HepG2 (cell line): ENCODE measurements at regions not wholly inside any gene's neighbourhood (a gene's known extent, or its start where the extent isn't known, plus 50 kb on each side); places are given as distances from the start of the nearest gene placed in this dataset.

Experiments
- ATAC-seq: fragments of 200-7000 bp; cut with Tn5 transposase; 3 replicates; pipeline ENCODE4 v1.9.1; 2020; ENCODE audit warnings: mild to moderate bottlenecking, moderate library complexity
- BruUV-seq: library from RNA; stranded (reverse); fragments of 400-500 nt; replicated peaks from 2 replicates; lab custom pipeline; 2021; lab: Mats Ljungman, UMichigan
- CTCF ChIA-PET: fragments of 300-600 bp; formaldehyde crosslinking; extraction: SDS; loops from one replicate; lab custom pipeline; 2021; ENCODE audit warnings: low total read pairs, inconsistent platforms, low intra/inter-chr PET ratio; lab: Yijun Ruan, JAX
- POLR2A ChIA-PET: fragments of 350-600 bp; sonication (Branson Sonifier 250); formaldehyde crosslinking; loops from one replicate; lab custom pipeline; 2020; ENCODE audit warnings: antibody characterized with exemption, inconsistent platforms; lab: Yijun Ruan, JAX
- DNase-seq: peaks from one replicate; pipeline ENCODE4 v3.0.0-alpha.2; 2015; ENCODE audit warnings: low spot score
- FAIRE-seq: peaks from 3 replicates; lab custom pipeline; 2011; peaks lifted over from hg19 to GRCh38; lab: Jason Lieb, UNC
- H2AFZ ChIP-seq: one replicate; pipeline ENCODE4 v1.6.1; 2011; ENCODE audit warnings: low read length, inconsistent platforms
- H3K27ac ChIP-seq: fragments of 300-600 bp; 3 replicates; pipeline ENCODE4 v1.8.0; 2011; ENCODE audit warnings: mixed run types, mild to moderate bottlenecking, mixed read lengths, low read length, inconsistent platforms; ENCODE audit not compliant: insufficient read depth; ENCODE audit errors: extremely low read length
- H3K27me3 ChIP-seq, 2 experiments: fragments of 200-600 bp in 1 of 2; 2 replicates in 1 of 2; 3 replicates in 1 of 2; pipeline versions ENCODE4 v1.6.0 to v1.8.0; 2011; ENCODE audit warnings: low read length in 2 of 2, mild to moderate bottlenecking in 2 of 2, moderate library complexity in 2 of 2, inconsistent platforms in 1 of 2; ENCODE audit not compliant: insufficient read depth in 2 of 2, control insufficient read depth in 1 of 2
- H3K36me3 ChIP-seq, 2 experiments: fragments of 200-600 bp in 1 of 2; replicated peaks in 1 of 2; 2 replicates in 1 of 2; 3 replicates in 1 of 2; pipeline versions ENCODE4 v1.5.1 to v1.8.0; 2011; ENCODE audit warnings: low read length in 2 of 2, inconsistent platforms in 1 of 2; ENCODE audit not compliant: insufficient read depth in 2 of 2, control insufficient read depth in 1 of 2
- H3K4me1 ChIP-seq: 2 replicates; pipeline ENCODE4 v1.5.1; 2012; ENCODE audit warnings: low read length, inconsistent platforms; ENCODE audit not compliant: insufficient read depth
- H3K4me2 ChIP-seq: 2 replicates; pipeline ENCODE4 v1.6.0; 2011; ENCODE audit warnings: low read depth, low read length, inconsistent platforms
- H3K4me3 ChIP-seq, 3 experiments: fragments of 200-600 bp in 1 of 3; sonication (generic), shearing (Covaris generic) in 1 of 3; replicated peaks in 1 of 3; 2 replicates each; pipeline ENCODE4 v1.5.1; 2011 to 2016; ENCODE audit warnings: low read length in 3 of 3, inconsistent platforms in 2 of 3, low read depth in 2 of 3, mild to moderate bottlenecking in 2 of 3, control low read depth in 1 of 3, mixed read lengths in 1 of 3; ENCODE audit not compliant: insufficient read depth in 1 of 3
- H3K79me2 ChIP-seq: one replicate; pipeline ENCODE4 v1.6.1; 2011; ENCODE audit warnings: low read length, inconsistent platforms; ENCODE audit not compliant: insufficient read depth
- H3K9ac ChIP-seq: 2 replicates; pipeline ENCODE4 v1.6.0; 2011; ENCODE audit warnings: mild to moderate bottlenecking, low read depth, low read length, inconsistent platforms; ENCODE audit not compliant: insufficient read depth
- H3K9me3 ChIP-seq: 2 replicates; pipeline ENCODE4 v1.5.1; 2012; ENCODE audit warnings: mild to moderate bottlenecking, low read length
- H4K20me1 ChIP-seq: 2 replicates; pipeline ENCODE4 v1.6.0; 2011; ENCODE audit warnings: inconsistent platforms, mild to moderate bottlenecking, low read length, moderate library complexity; ENCODE audit not compliant: insufficient read depth
- HCFC1 ChIP-seq: fragments of 150-350 bp; IDR thresholded peaks from 2 replicates; pipeline ENCODE4 v1.6.1; 2014; ENCODE audit warnings: low read depth, low read length
- NCOA2 ChIP-seq: sonication (generic); formaldehyde crosslinking; IDR thresholded peaks from 2 replicates; pipeline ENCODE4 v1.8.0; 2022; ENCODE audit warnings: inconsistent platforms
- PHF21A ChIP-seq: sonication (generic); formaldehyde crosslinking; IDR thresholded peaks from 2 replicates; pipeline ENCODE4 v1.5.0; 2020; ENCODE audit warnings: mild to moderate bottlenecking, missing genetic modification reagents
- PRMT3 ChIP-seq: sonication (generic); formaldehyde crosslinking; IDR thresholded peaks from 2 replicates; pipeline ENCODE4 v1.8.1; 2022; ENCODE audit warnings: low read depth, mild to moderate bottlenecking, moderate library complexity, missing genetic modification reagents, borderline replicate concordance
- ZNF292 ChIP-seq: sonication (generic); formaldehyde crosslinking; IDR thresholded peaks from 2 replicates; pipeline ENCODE4 v1.8.1; 2022; ENCODE audit warnings: mild to moderate bottlenecking, low read depth, missing genetic modification reagents, borderline replicate concordance
- ZNF552 ChIP-seq: sonication (generic); formaldehyde crosslinking; IDR thresholded peaks from 2 replicates; pipeline ENCODE4 v1.9.0; 2022; ENCODE audit warnings: missing genetic modification reagents, mild to moderate bottlenecking, borderline replicate concordance
- ZNF737 ChIP-seq: sonication (generic); formaldehyde crosslinking; IDR thresholded peaks from 2 replicates; pipeline ENCODE4 v1.5.0; 2020; ENCODE audit warnings: missing genetic modification reagents, mild to moderate bottlenecking, borderline replicate concordance
- ZSCAN25 ChIP-seq: sonication (generic); formaldehyde crosslinking; IDR thresholded peaks from 2 replicates; pipeline ENCODE4 v1.8.0; 2022; ENCODE audit warnings: mild to moderate bottlenecking, missing genetic modification reagents
- WGBS: methylation state at CpG from one replicate; pipeline ENCODE4 v1.1.6; 2017; ENCODE audit warnings: low lambda C conversion rate; 5-methylcytosine and 5-hydroxymethylcytosine counted together
- in situ Hi-C: cut with HindIII; loops from 2 replicates; pipeline ENCODE4 v1.10.0; 2017; ENCODE audit warnings: low pct_unique_long_range_greater_than_20kb; ENCODE audit not compliant: extremely low pct_ligation_motif_present
- intact Hi-C: fragments of 100-400 bp; cut with micrococcal nuclease; formaldehyde crosslinking; loops from one replicate; pipeline ENCODE4 v1.10.0; 2022; ENCODE audit not compliant: unreplicated experiment
- TF ChIP-seq, protein P1 (sequence below): sonication (generic); formaldehyde crosslinking; IDR thresholded peaks from 2 replicates; pipeline ENCODE4 v1.4.0; 2020; ENCODE audit warnings: mild to moderate bottlenecking, missing genetic modification reagents, borderline replicate concordance
- TF ChIP-seq, protein P2 (sequence below): sonication (generic); formaldehyde crosslinking; IDR thresholded peaks from 2 replicates; pipeline ENCODE4 v1.5.0; 2020; ENCODE audit warnings: missing genetic modification reagents
- TF ChIP-seq, protein P3 (sequence below): sonication (generic); formaldehyde crosslinking; IDR thresholded peaks from 2 replicates; pipeline ENCODE4 v1.9.0; 2021; ENCODE audit warnings: missing genetic modification reagents, mild to moderate bottlenecking, borderline replicate concordance
- TF ChIP-seq, protein P4 (sequence below): sonication (generic); formaldehyde crosslinking; conservative IDR thresholded peaks from 2 replicates; pipeline ENCODE4 v1.8.0; 2022; ENCODE audit warnings: missing genetic modification reagents
- TF ChIP-seq, protein P5 (sequence below): sonication (generic); formaldehyde crosslinking; IDR thresholded peaks from 2 replicates; pipeline ENCODE4 v1.4.0; 2020; ENCODE audit warnings: missing genetic modification reagents

DNA sequence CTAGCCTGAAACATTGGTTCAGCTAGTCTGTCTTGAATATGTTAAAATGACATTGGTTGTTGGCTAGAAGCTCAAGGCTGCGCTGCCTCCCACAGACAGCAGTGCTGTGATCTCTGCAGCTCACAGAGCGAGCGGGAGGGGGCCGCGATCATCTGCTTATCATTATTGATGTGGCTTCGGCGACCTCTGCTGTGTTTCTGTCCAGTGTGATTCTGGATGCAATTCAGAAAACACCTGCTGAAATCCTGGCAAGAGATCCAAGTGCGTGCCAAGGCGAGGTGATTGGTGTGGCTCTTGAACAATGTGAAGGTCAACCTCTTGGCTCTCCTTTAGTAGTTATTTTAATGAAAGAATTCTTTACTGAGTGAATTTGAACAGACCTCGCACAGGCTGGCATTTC, 142.3 kb upstream of the SASH1 start:
- TF ChIP-seq PRMT3 (CRISPR knock-in tag) = no peak
- TF ChIP-seq, protein P1, sequence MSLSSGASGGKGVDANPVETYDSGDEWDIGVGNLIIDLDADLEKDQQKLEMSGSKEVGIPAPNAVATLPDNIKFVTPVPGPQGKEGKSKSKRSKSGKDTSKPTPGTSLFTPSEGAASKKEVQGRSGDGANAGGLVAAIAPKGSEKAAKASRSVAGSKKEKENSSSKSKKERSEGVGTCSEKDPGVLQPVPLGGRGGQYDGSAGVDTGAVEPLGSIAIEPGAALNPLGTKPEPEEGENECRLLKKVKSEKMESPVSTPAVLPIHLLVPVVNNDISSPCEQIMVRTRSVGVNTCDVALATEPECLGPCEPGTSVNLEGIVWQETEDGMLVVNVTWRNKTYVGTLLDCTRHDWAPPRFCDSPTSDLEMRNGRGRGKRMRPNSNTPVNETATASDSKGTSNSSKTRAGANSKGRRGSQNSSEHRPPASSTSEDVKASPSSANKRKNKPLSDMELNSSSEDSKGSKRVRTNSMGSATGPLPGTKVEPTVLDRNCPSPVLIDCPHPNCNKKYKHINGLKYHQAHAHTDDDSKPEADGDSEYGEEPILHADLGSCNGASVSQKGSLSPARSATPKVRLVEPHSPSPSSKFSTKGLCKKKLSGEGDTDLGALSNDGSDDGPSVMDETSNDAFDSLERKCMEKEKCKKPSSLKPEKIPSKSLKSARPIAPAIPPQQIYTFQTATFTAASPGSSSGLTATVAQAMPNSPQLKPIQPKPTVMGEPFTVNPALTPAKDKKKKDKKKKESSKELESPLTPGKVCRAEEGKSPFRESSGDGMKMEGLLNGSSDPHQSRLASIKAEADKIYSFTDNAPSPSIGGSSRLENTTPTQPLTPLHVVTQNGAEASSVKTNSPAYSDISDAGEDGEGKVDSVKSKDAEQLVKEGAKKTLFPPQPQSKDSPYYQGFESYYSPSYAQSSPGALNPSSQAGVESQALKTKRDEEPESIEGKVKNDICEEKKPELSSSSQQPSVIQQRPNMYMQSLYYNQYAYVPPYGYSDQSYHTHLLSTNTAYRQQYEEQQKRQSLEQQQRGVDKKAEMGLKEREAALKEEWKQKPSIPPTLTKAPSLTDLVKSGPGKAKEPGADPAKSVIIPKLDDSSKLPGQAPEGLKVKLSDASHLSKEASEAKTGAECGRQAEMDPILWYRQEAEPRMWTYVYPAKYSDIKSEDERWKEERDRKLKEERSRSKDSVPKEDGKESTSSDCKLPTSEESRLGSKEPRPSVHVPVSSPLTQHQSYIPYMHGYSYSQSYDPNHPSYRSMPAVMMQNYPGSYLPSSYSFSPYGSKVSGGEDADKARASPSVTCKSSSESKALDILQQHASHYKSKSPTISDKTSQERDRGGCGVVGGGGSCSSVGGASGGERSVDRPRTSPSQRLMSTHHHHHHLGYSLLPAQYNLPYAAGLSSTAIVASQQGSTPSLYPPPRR = no peak
- TF ChIP-seq HCFC1 = no peak
- no peak for TF ChIP-seq PHF21A
- no peak for TF ChIP-seq ZNF292 (CRISPR knock-in tag)
- TF ChIP-seq, protein P2, sequence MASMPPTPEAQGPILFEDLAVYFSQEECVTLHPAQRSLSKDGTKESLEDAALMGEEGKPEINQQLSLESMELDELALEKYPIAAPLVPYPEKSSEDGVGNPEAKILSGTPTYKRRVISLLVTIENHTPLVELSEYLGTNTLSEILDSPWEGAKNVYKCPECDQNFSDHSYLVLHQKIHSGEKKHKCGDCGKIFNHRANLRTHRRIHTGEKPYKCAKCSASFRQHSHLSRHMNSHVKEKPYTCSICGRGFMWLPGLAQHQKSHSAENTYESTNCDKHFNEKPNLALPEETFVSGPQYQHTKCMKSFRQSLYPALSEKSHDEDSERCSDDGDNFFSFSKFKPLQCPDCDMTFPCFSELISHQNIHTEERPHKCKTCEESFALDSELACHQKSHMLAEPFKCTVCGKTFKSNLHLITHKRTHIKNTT (CRISPR knock-in tag) = no peak
- no peak for TF ChIP-seq ZNF552 (CRISPR knock-in tag)
- TF ChIP-seq, protein P3, sequence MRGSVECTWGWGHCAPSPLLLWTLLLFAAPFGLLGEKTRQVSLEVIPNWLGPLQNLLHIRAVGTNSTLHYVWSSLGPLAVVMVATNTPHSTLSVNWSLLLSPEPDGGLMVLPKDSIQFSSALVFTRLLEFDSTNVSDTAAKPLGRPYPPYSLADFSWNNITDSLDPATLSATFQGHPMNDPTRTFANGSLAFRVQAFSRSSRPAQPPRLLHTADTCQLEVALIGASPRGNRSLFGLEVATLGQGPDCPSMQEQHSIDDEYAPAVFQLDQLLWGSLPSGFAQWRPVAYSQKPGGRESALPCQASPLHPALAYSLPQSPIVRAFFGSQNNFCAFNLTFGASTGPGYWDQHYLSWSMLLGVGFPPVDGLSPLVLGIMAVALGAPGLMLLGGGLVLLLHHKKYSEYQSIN (CRISPR knock-in tag) = no peak
- TF ChIP-seq, protein P4, sequence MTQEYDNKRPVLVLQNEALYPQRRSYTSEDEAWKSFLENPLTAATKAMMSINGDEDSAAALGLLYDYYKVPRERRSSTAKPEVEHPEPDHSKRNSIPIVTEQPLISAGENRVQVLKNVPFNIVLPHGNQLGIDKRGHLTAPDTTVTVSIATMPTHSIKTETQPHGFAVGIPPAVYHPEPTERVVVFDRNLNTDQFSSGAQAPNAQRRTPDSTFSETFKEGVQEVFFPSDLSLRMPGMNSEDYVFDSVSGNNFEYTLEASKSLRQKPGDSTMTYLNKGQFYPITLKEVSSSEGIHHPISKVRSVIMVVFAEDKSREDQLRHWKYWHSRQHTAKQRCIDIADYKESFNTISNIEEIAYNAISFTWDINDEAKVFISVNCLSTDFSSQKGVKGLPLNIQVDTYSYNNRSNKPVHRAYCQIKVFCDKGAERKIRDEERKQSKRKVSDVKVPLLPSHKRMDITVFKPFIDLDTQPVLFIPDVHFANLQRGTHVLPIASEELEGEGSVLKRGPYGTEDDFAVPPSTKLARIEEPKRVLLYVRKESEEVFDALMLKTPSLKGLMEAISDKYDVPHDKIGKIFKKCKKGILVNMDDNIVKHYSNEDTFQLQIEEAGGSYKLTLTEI = no peak
- TF ChIP-seq NCOA2 (CRISPR knock-in tag) = no peak
- TF ChIP-seq, protein P5, sequence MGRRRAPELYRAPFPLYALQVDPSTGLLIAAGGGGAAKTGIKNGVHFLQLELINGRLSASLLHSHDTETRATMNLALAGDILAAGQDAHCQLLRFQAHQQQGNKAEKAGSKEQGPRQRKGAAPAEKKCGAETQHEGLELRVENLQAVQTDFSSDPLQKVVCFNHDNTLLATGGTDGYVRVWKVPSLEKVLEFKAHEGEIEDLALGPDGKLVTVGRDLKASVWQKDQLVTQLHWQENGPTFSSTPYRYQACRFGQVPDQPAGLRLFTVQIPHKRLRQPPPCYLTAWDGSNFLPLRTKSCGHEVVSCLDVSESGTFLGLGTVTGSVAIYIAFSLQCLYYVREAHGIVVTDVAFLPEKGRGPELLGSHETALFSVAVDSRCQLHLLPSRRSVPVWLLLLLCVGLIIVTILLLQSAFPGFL (CRISPR knock-in tag) = no peak
- TF ChIP-seq ZSCAN25 (CRISPR knock-in tag) = no peak
- TF ChIP-seq ZNF737 (CRISPR knock-in tag) = no peak
- Histone ChIP-seq H3K27me3 (peaks cover 0 to 16% of the 10 kb centered on the region in 2 experiments; a peak in 3 of 5 replicates), H3K27ac (no peak overlapping the region), H2AFZ (no peak overlapping the region), H3K4me3 (no peak overlapping the region), H3K9ac (no peak overlapping the region), H3K4me1 (no peaks in the 10 kb centered on the region), H3K79me2 (no peaks in the 10 kb centered on the region), H3K9me3 (no peaks in the 10 kb centered on the region), H4K20me1 (no peaks in the 10 kb centered on the region), H3K4me2 (no peak overlapping the region), H3K36me3 (no peaks in the 10 kb centered on the region)
- BruUV-seq = no TSS peak
- 36% methylated on average over 10 of the region's 10 CpGs for WGBS
- ChIA-PET POLR2A (no interaction called here), CTCF (no interaction called here)
- in situ Hi-C loops (no loop called here), intact Hi-C loops (no loop called here)
- no peak for ATAC-seq
- FAIRE-seq = no peak
- no peak for DNase-seq
